PC-9 (cell line): ENCODE measurements at regions not wholly inside any gene's neighbourhood (a gene's known extent, or its start where the extent isn't known, plus 50 kb on each side); places are given as distances from the start of the nearest gene placed in this dataset.

Source experiments
- BruUV-seq: library from RNA; stranded (reverse); fragments of 400-500 nt; replicated peaks from 2 replicates; lab custom pipeline; 2021; lab: Mats Ljungman, UMichigan
- CTCF ChIA-PET: fragments of 300-600 bp; sonication (Branson Sonifier 250); formaldehyde crosslinking; loops from one replicate; lab custom pipeline; 2022; ENCODE audit warnings: antibody characterized with exemption; lab: Charles Lee
- POLR2A ChIA-PET: fragments of 300-600 bp; sonication (Branson Sonifier 250); formaldehyde crosslinking; loops from one replicate; lab custom pipeline; 2022; ENCODE audit warnings: antibody characterized with exemption; ENCODE audit not compliant: unreplicated experiment; lab: Charles Lee
- DNase-seq, 2 experiments: peaks; one replicate each; pipeline versions ENCODE4 v3.0.0 to v3.0.0-alpha.2; 2015 to 2022; ENCODE audit warnings: mixed read lengths in 1 of 2
- H2AFZ ChIP-seq: fragments of 200-600 bp; sonication (generic); 2 replicates; pipeline ENCODE4 v1.8.1; 2017; ENCODE audit warnings: antibody characterized with exemption
- H3F3A ChIP-seq: fragments of 200-600 bp; sonication (generic); 2 replicates; pipeline ENCODE4 v1.8.1; 2017; ENCODE audit warnings: antibody characterized with exemption, mild to moderate bottlenecking, low read depth; ENCODE audit not compliant: insufficient read depth
- H3K27ac ChIP-seq: fragments of 200-600 bp; sonication (generic); 2 replicates; pipeline ENCODE4 v1.6.1; 2016; ENCODE audit warnings: mixed run types
- H3K27me3 ChIP-seq: fragments of 200-600 bp; sonication (generic); 2 replicates; pipeline ENCODE4 v1.6.1; 2016; ENCODE audit warnings: low read depth, mixed run types; ENCODE audit not compliant: insufficient read depth
- H3K36me3 ChIP-seq: fragments of 200-600 bp; sonication (generic); 2 replicates; pipeline ENCODE4 v1.6.1; 2016; ENCODE audit warnings: low read depth, mixed run types
- H3K4me1 ChIP-seq: fragments of 200-600 bp; sonication (generic); replicated peaks from 2 replicates; pipeline ENCODE4 v1.6.1; 2016; ENCODE audit warnings: mixed run types; ENCODE audit not compliant: insufficient read depth
- H3K4me2 ChIP-seq: fragments of 200-600 bp; sonication (generic); 2 replicates; pipeline ENCODE4 v1.6.1; 2017; ENCODE audit warnings: mixed run types
- H3K4me3 ChIP-seq: fragments of 200-600 bp; sonication (generic); 2 replicates; pipeline ENCODE4 v1.6.1; 2016; ENCODE audit warnings: mixed run types
- H3K79me2 ChIP-seq: fragments of 200-600 bp; sonication (generic); 2 replicates; pipeline ENCODE4 v1.6.1; 2017; ENCODE audit warnings: low read depth, mixed run types
- H3K9me2 ChIP-seq: fragments of 200-600 bp; sonication (generic); 2 replicates; pipeline ENCODE4 v1.8.1; 2017; ENCODE audit warnings: mild to moderate bottlenecking; ENCODE audit not compliant: insufficient read depth
- H3K9me3 ChIP-seq: fragments of 200-600 bp; sonication (generic); 2 replicates; pipeline ENCODE4 v1.8.1; 2016; ENCODE audit warnings: low read depth; ENCODE audit not compliant: insufficient read depth
- H4K20me1 ChIP-seq: fragments of 200-600 bp; sonication (generic); 2 replicates; pipeline ENCODE4 v1.8.1; 2017; ENCODE audit not compliant: insufficient read depth
- EZH2 ChIP-seq: fragments of 200-600 bp; sonication (generic); IDR thresholded peaks from 2 replicates; pipeline ENCODE4 v1.8.0; 2017; ENCODE audit warnings: antibody characterized with exemption, low read depth
- intact Hi-C: fragments of 100-400 bp; cut with micrococcal nuclease; formaldehyde crosslinking; loops from one replicate; pipeline ENCODE4 v1.10.0; 2022; ENCODE audit not compliant: unreplicated experiment
- TF ChIP-seq, protein P1 (sequence below): fragments of 200-600 bp; sonication (generic); conservative IDR thresholded peaks from 2 replicates; pipeline ENCODE4 v1.6.1; 2017; ENCODE audit warnings: mixed run types, antibody characterized with exemption, mild to moderate bottlenecking, moderate library complexity

DNA sequence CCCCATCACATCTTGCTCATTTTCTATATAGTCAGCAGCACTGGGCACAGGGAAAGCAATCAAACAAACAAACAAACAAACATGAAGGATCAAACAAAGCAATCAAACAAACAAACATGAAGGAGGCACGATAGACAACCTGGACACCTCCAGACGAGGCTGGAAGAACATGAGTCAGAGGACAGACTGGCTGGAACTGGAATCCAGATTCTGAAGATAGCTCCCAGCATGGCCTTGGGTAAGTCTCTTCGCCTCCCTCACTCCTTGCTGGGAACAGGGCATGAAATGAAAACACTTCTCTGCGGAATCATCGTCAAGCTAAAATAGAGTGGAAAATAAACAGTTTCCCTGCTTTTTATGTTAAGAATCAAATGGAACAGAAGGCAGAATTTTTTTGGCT, 984.8 kb downstream of the VRK1 start:
- Histone ChIP-seq H3K27ac (no peak overlapping the region), H3K4me2 (no peak overlapping the region), H2AFZ (no peak overlapping the region), H4K20me1 (no peaks in the 10 kb centered on the region), H3K79me2 (no peaks in the 10 kb centered on the region), H3K36me3 (no peaks in the 10 kb centered on the region), H3F3A (no peaks in the 10 kb centered on the region), H3K9me2 (no peaks in the 10 kb centered on the region), H3K9me3 (no peaks in the 10 kb centered on the region), H3K4me3 (no peak overlapping the region), H3K4me1 (no peaks in the 10 kb centered on the region), H3K27me3 (0 out of 2 replicates have a peak, but pooled peaks cover 8% of the 10 kb centered on the region)
- DNase-seq = no peak
- TF ChIP-seq, protein P1, sequence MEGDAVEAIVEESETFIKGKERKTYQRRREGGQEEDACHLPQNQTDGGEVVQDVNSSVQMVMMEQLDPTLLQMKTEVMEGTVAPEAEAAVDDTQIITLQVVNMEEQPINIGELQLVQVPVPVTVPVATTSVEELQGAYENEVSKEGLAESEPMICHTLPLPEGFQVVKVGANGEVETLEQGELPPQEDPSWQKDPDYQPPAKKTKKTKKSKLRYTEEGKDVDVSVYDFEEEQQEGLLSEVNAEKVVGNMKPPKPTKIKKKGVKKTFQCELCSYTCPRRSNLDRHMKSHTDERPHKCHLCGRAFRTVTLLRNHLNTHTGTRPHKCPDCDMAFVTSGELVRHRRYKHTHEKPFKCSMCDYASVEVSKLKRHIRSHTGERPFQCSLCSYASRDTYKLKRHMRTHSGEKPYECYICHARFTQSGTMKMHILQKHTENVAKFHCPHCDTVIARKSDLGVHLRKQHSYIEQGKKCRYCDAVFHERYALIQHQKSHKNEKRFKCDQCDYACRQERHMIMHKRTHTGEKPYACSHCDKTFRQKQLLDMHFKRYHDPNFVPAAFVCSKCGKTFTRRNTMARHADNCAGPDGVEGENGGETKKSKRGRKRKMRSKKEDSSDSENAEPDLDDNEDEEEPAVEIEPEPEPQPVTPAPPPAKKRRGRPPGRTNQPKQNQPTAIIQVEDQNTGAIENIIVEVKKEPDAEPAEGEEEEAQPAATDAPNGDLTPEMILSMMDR = no peak
- TF ChIP-seq EZH2 = no peak
- intact Hi-C loops = no loop called here
- ChIA-PET CTCF (no interaction called here), POLR2A (no interaction called here)
- BruUV-seq = no TSS peak

DNA sequence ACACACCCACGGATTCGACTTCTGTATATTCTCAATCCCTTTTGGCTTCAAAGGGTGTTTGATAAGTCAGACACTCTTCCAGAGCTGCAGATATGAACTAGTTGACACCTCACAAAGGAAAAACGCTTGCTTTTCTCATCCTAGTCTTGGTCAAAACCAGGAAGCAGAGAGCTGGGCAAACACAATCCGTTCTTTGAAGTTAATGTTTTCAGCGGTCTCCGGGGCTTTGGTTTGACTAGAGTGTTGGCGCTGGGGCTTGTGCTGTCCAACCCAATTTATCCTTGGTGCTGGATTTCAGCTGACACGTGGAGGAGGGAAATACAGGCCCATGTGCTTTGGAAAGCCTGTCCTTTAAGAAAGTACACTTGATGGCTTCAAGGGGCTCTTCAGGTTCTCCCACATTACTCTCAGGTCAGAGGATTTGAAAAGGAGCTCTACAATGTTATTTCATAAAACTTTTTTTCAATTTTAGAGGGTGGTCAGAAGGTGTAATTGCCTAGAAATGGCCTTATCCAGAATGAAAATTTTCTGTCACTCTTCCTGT, 985.8 kb downstream of the VRK1 start:
- POLR2A ChIA-PET = no interaction called here
- no peak for TF ChIP-seq EZH2
- TF ChIP-seq, protein P1 = no peak

DNA sequence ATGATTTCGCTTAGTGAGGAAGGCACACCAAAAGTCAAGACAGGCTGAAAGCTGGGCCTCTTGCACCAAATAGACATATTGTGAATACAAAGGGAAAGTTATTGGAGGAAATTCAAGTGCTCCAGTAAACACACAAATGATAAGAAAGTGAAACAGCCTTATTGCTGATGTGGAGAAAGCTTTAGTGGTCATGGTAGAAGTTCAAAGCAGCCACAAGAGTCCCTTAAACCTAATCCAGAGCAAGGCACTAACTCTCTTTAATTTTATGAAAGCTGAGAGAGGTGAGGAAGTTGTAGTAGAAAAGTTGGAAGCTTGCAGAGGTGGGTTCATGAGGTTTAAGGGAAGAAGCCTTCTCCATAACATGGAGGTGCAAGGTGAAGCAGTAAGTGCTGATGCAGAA, 988.3 kb downstream of the VRK1 start:
- no peaks in the 10 kb centered on the region for H3K79me2 ChIP-seq
- DNase-seq = no peak
- H4K20me1 ChIP-seq = no peaks in the 10 kb centered on the region
- no peak for TF ChIP-seq EZH2
- TF ChIP-seq, protein P1 = no peak
- H3K9me3 ChIP-seq = no peaks in the 10 kb centered on the region
- H3K4me3 ChIP-seq = no peak overlapping the region
- BruUV-seq = no TSS peak
- H2AFZ ChIP-seq = no peak overlapping the region
- ChIA-PET CTCF (no interaction called here), POLR2A (no interaction called here)
- H3K27ac ChIP-seq = no peak overlapping the region
- H3K36me3 ChIP-seq = no peaks in the 10 kb centered on the region
- no peaks in the 10 kb centered on the region for H3K9me2 ChIP-seq
- H3K27me3 ChIP-seq = 0 out of 2 replicates have a peak, but pooled peaks cover 2% of the 10 kb centered on the region
- no peaks in the 10 kb centered on the region for H3K4me1 ChIP-seq
- intact Hi-C loops = no loop called here
- no peaks in the 10 kb centered on the region for H3F3A ChIP-seq
- H3K4me2 ChIP-seq = no peak overlapping the region

More for the DNA sequence above, 985.8 kb downstream of the VRK1 start:
- no peaks in the 10 kb centered on the region for H3K9me3 ChIP-seq
- H3K27me3 ChIP-seq = 0 out of 2 replicates have a peak, but pooled peaks cover 8% of the 10 kb centered on the region
- no TSS peak for BruUV-seq
- CTCF ChIA-PET = no interaction called here
- no peaks in the 10 kb centered on the region for H3K79me2 ChIP-seq
- H3K36me3 ChIP-seq = no peaks in the 10 kb centered on the region
- H3K4me3 ChIP-seq = no peak overlapping the region
- H3F3A ChIP-seq = no peaks in the 10 kb centered on the region
- H3K27ac ChIP-seq = no peak overlapping the region
- H4K20me1 ChIP-seq = no peaks in the 10 kb centered on the region
- DNase-seq = no peak
- no peak overlapping the region for H3K4me2 ChIP-seq
- no peak overlapping the region for H2AFZ ChIP-seq
- intact Hi-C loops = no loop called here
- no peaks in the 10 kb centered on the region for H3K9me2 ChIP-seq
- H3K4me1 ChIP-seq = no peaks in the 10 kb centered on the region
